Activated CD4-positive, alpha-beta T cell treated with anti-CD3 and anti-CD28 coated beads, Interleukin-2, amount 10 ng/mL, durations not matched to agents 7 days and 5 days (primary cell): ENCODE measurements at regions not wholly inside any gene's neighbourhood (a gene's known extent, or its start where the extent isn't known, plus 50 kb on each side); places are given as distances from the start of the nearest gene placed in this dataset.
"Not testable (repeated sequence)": the region's sequence is repeated elsewhere in the genome, so short reads cannot be mapped to it uniquely, and the experiment has no call there.

Experiments
- CTCF ChIA-PET: fragments of 350-600 bp; sonication (Branson Sonifier 250); formaldehyde crosslinking; loops from one replicate; lab custom pipeline; 2021; ENCODE audit warnings: antibody characterized with exemption; lab: Charles Lee
- POLR2A ChIA-PET: fragments of 350-600 bp; sonication (Branson Sonifier 250); formaldehyde crosslinking; loops from one replicate; lab custom pipeline; 2021; ENCODE audit warnings: antibody characterized with exemption; lab: Charles Lee
- DNase-seq: peaks from one replicate; pipeline ENCODE4 v3.0.0-alpha.2; 2020
- H3K27ac Mint-ChIP-seq: one replicate; pipeline ENCODE4 v1.8.0; 2021; ENCODE audit warnings: mild to moderate bottlenecking, moderate library complexity, mixed read lengths
- H3K27me3 Mint-ChIP-seq: one replicate; pipeline ENCODE4 v1.8.0; 2021; ENCODE audit warnings: mixed read lengths
- H3K36me3 Mint-ChIP-seq: one replicate; pipeline ENCODE4 v1.8.0; 2021; ENCODE audit warnings: low read depth, mixed read lengths
- H3K4me1 Mint-ChIP-seq: one replicate; pipeline ENCODE4 v1.8.0; 2021; ENCODE audit warnings: mixed read lengths
- H3K4me3 Mint-ChIP-seq: one replicate; pipeline ENCODE4 v1.8.0; 2021; ENCODE audit warnings: mild to moderate bottlenecking, moderate library complexity, mixed read lengths
- H3K9me3 Mint-ChIP-seq: one replicate; pipeline ENCODE4 v1.8.0; 2021; ENCODE audit warnings: mixed read lengths

GRCh38 chr16:18725321-18725720, 64.8 kb downstream of the RPS15A start:
- POLR2A ChIA-PET = interaction anchor here (0.7 kb wide), 1 partner anchor 1801 kb away, joined by 3 read pairs; no protein-coding TSS in a partner anchor
- H3K9me3 Mint-ChIP-seq, H3K27ac Mint-ChIP-seq, H3K36me3 Mint-ChIP-seq, H3K4me3 Mint-ChIP-seq, DNase-seq, CTCF ChIA-PET, H3K4me1 Mint-ChIP-seq, H3K27me3 Mint-ChIP-seq: not testable (repeated sequence)

- H3K27me3 Mint-ChIP-seq, H3K4me3 Mint-ChIP-seq, H3K27ac Mint-ChIP-seq, CTCF ChIA-PET, H3K4me1 Mint-ChIP-seq, POLR2A ChIA-PET, H3K36me3 Mint-ChIP-seq, DNase-seq, H3K9me3 Mint-ChIP-seq: not testable (repeated sequence)
Observed at GRCh38 chr16:18719978-18720377, 70.2 kb downstream of the RPS15A start.

DNA sequence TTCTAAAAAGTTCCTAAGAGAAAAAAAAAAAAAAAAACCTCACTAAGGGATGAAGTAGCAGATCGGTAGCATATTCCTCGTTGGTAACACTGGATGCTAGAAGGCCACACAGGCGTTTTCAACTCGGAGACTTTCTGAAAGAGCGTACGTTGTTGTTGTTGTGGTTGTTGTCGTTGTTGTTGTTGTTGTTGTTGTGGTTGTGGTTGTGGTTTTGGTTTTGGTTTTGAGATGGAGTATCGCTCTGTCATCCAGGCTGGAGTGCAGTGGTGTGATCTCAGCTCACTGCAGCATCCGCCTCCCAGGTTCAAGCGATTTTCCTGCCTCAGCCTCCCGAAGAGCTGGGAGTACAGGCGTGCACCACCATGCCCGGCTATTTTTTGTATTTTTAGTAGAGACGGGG, 77.6 kb downstream of the RPS15A start:
- H3K27ac Mint-ChIP-seq, POLR2A ChIA-PET, H3K9me3 Mint-ChIP-seq, H3K4me1 Mint-ChIP-seq, CTCF ChIA-PET, DNase-seq, H3K27me3 Mint-ChIP-seq, H3K4me3 Mint-ChIP-seq, H3K36me3 Mint-ChIP-seq: not testable (repeated sequence)

DNA sequence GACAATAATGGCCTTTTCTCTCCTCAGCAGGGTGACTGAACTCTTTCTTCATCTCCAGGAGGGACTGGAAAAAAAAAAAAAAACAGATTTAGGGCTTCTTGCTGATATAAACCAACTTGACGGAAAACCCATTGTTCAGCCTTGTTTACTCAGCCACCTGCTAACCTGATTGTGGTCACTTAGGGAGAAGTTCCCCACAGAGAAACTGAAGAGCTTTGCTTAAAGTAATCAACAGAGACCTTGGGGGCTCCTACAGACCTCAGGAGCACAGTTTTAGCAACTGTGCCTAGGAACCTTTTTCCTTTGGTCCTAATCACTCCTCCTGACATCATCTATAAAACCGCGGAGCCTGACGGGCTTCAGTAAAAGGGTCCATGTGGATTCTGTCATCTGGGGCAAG, 79.5 kb downstream of the RPS15A start:
- H3K4me3 Mint-ChIP-seq, DNase-seq, CTCF ChIA-PET, POLR2A ChIA-PET, H3K27me3 Mint-ChIP-seq, H3K27ac Mint-ChIP-seq, H3K4me1 Mint-ChIP-seq, H3K36me3 Mint-ChIP-seq, H3K9me3 Mint-ChIP-seq: not testable (repeated sequence)

GRCh38 chr16:18701239-18701638, 88.9 kb downstream of the RPS15A start:
- POLR2A ChIA-PET, H3K4me3 Mint-ChIP-seq, DNase-seq, H3K27me3 Mint-ChIP-seq, CTCF ChIA-PET, H3K4me1 Mint-ChIP-seq, H3K9me3 Mint-ChIP-seq, H3K36me3 Mint-ChIP-seq, H3K27ac Mint-ChIP-seq: not testable (repeated sequence)

GRCh38 chr16:18696029-18696428, 94.1 kb downstream of the RPS15A start:
- H3K9me3 Mint-ChIP-seq, DNase-seq, H3K36me3 Mint-ChIP-seq, POLR2A ChIA-PET, H3K27ac Mint-ChIP-seq, H3K4me3 Mint-ChIP-seq, CTCF ChIA-PET, H3K27me3 Mint-ChIP-seq, H3K4me1 Mint-ChIP-seq: not testable (repeated sequence)

- POLR2A ChIA-PET, CTCF ChIA-PET, H3K27ac Mint-ChIP-seq, H3K27me3 Mint-ChIP-seq, H3K36me3 Mint-ChIP-seq, H3K9me3 Mint-ChIP-seq, DNase-seq, H3K4me3 Mint-ChIP-seq, H3K4me1 Mint-ChIP-seq: not testable (repeated sequence)
Observed at GRCh38 chr16:18686079-18686968, 103.8 kb downstream of the RPS15A start.

DNA sequence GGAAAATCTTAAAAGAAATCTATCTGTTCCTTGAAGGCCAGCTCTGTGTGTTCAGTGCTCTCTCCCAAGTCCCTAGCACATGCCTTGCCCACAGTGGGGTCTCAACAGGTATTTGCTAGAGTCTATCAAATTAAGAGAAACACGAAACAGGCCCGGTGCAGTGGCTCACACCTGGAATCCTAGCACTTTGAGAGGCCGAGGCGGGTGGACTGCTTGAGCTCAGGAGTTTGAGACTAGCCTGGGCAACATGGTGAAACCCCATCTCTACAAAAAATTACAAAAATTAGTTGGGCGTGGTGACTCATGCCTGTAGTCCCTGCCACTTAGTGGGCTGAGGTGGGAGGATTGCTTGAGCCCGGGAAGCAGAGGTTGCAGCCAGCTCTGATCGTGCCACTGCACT, 83.9 kb upstream of the NOMO2 start:
- DNase-seq, POLR2A ChIA-PET, H3K27ac Mint-ChIP-seq, H3K4me1 Mint-ChIP-seq, H3K36me3 Mint-ChIP-seq, H3K4me3 Mint-ChIP-seq, H3K27me3 Mint-ChIP-seq, H3K9me3 Mint-ChIP-seq, CTCF ChIA-PET: not testable (repeated sequence)

GRCh38 chr16:18636928-18637327, 75.0 kb upstream of the NOMO2 start:
- H3K9me3 Mint-ChIP-seq, H3K27me3 Mint-ChIP-seq, CTCF ChIA-PET, H3K36me3 Mint-ChIP-seq, POLR2A ChIA-PET, H3K4me1 Mint-ChIP-seq, H3K4me3 Mint-ChIP-seq, H3K27ac Mint-ChIP-seq, DNase-seq: not testable (repeated sequence)

- H3K36me3 Mint-ChIP-seq, H3K27me3 Mint-ChIP-seq, H3K4me3 Mint-ChIP-seq, H3K9me3 Mint-ChIP-seq, H3K27ac Mint-ChIP-seq, CTCF ChIA-PET, POLR2A ChIA-PET, DNase-seq, H3K4me1 Mint-ChIP-seq: not testable (repeated sequence)
Observed at GRCh38 chr16:18636148-18636547, 74.3 kb upstream of the NOMO2 start.

DNA sequence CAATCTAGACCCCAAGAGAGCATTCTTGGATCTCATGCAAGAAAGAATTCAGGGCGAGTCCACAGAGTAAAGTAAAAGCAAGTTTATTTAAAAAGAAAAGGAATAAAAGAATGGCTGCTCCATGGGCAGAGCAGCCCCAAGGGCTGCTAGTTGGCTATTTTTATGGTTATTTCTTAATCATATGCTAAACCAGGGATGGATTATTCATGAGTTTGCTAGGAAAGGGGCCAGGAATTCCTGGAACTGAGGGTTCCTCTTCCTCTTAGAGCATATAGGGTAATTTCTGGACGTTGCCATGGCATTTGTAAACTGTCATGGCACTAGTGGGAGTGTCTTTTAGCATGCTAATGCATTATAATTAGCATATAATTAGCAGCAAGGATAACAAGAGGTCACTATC, 73.1 kb upstream of the NOMO2 start:
- CTCF ChIA-PET, DNase-seq, POLR2A ChIA-PET, H3K27me3 Mint-ChIP-seq, H3K36me3 Mint-ChIP-seq, H3K4me3 Mint-ChIP-seq, H3K4me1 Mint-ChIP-seq, H3K9me3 Mint-ChIP-seq, H3K27ac Mint-ChIP-seq: not testable (repeated sequence)

GRCh38 chr16:18631713-18632112, 69.8 kb upstream of the NOMO2 start:
- POLR2A ChIA-PET, CTCF ChIA-PET, DNase-seq, H3K4me3 Mint-ChIP-seq, H3K9me3 Mint-ChIP-seq, H3K4me1 Mint-ChIP-seq, H3K36me3 Mint-ChIP-seq, H3K27ac Mint-ChIP-seq, H3K27me3 Mint-ChIP-seq: not testable (repeated sequence)

DNA sequence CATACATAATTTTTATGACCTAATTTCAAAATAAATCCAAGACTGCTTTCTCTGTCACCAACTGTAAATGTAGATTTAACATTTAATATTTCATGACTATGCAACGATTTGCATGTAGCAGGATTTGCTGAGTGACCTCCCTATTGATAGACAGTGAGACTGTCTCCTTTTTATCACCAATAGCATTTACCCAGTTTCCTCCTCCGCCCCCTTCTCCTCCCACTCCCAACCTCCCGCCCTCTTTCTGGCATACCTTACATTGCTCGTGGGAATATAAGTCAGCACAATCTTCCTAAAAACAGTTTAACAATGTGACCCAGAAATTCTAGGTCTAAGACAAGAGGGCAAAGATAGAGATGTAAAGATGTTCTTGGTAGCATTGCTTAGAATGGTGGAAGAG, 55.1 kb upstream of the NOMO2 start:
- DNase-seq, H3K4me1 Mint-ChIP-seq, H3K9me3 Mint-ChIP-seq, H3K4me3 Mint-ChIP-seq, POLR2A ChIA-PET, H3K27ac Mint-ChIP-seq, CTCF ChIA-PET, H3K27me3 Mint-ChIP-seq, H3K36me3 Mint-ChIP-seq: not testable (repeated sequence)

GRCh38 chr16:18616137-18616755, 54.3 kb upstream of the NOMO2 start:
- H3K9me3 Mint-ChIP-seq, H3K36me3 Mint-ChIP-seq, H3K27ac Mint-ChIP-seq, CTCF ChIA-PET, H3K4me1 Mint-ChIP-seq, H3K27me3 Mint-ChIP-seq, H3K4me3 Mint-ChIP-seq, POLR2A ChIA-PET, DNase-seq: not testable (repeated sequence)
